ENCODE measurements at regions not wholly inside any gene's neighbourhood (a gene's known extent, or its start where the extent isn't known, plus 50 kb on each side); places are given as distances from the start of the nearest gene placed in this dataset.

DNA sequence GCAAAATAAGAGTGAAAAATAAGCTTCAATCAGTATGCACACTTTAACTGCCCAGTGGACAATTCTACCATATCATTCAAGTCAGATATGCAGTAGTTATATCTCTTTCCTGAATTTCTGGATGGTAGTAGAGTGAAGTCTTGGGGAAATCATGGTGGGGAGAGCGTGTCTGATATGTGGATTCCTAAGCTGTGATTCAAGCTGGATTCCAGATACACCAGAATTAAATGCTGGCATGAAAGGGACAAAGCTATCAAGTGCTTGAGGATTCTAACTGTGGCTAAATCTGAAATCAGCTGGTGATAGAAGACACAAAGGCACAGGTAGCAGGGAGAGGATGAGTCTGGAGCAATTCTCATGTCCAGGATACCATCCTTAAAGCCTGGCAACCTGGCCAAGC is 323.5 kb downstream of the DUSP10 start:
- DNase-seq: no peak
- H3K4me3 ChIP-seq: no peak overlapping the region
- no peaks in the 10 kb centered on the region for H3K36me3 ChIP-seq
- no peaks in the 10 kb centered on the region for H3K9me3 ChIP-seq
- no peaks in the 10 kb centered on the region for H3K4me1 ChIP-seq
- intact Hi-C loops (cut with DNase I; ENCODE audit: low total_unique reads): no loop called here
- H3K27me3 ChIP-seq (replicated peaks in 1 of 7): no peaks in the 10 kb centered on the region
- 74 to 100% (median 82%) methylated on average over 1 of the region's 1 CpG for WGBS, 5 donors
- no peak overlapping the region for H3K27ac ChIP-seq
- TF ChIP-seq POLR2AphosphoS5 (IDR thresholded peaks at IDR 0.05) (no peak), POLR2A (IDR thresholded peaks at IDR 0.05) (no peak)
- TF ChIP-seq, protein P1, sequence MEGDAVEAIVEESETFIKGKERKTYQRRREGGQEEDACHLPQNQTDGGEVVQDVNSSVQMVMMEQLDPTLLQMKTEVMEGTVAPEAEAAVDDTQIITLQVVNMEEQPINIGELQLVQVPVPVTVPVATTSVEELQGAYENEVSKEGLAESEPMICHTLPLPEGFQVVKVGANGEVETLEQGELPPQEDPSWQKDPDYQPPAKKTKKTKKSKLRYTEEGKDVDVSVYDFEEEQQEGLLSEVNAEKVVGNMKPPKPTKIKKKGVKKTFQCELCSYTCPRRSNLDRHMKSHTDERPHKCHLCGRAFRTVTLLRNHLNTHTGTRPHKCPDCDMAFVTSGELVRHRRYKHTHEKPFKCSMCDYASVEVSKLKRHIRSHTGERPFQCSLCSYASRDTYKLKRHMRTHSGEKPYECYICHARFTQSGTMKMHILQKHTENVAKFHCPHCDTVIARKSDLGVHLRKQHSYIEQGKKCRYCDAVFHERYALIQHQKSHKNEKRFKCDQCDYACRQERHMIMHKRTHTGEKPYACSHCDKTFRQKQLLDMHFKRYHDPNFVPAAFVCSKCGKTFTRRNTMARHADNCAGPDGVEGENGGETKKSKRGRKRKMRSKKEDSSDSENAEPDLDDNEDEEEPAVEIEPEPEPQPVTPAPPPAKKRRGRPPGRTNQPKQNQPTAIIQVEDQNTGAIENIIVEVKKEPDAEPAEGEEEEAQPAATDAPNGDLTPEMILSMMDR (IDR thresholded peaks at IDR 0.05 in 8 of 11, conservative IDR thresholded peaks at IDR 0.05 in 3 of 11): no peak

DNA sequence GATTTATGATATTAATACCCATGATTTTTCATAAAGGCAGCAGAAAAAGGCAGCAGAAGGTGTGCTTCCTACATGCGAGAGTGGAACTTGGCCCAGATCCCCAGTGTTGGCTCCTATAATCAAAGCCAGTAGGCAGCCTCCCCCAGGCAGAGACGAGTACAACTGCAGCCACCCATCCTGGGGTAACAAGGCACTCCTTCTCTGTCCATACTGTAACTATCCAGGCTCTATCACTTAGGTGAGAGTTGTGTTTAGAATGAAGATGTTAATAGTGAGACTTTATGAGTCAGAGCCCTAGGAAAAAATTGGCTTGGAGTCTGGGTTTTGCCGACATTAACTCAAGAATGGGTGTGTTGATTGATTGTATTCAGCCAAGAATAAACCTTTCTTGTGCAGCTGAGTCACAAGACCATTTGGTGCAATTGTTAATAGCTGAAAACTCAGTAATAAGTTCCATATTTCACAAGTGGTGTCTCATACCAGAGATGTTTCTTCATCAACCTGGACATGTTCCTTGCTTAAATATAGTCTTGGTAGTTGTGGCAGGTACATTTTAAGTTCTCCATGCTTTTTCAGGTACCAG is 322.3 kb downstream of the DUSP10 start:
- no peak for DNase-seq
- Histone ChIP-seq H3K27ac (no peak overlapping the region), H3K36me3 (no peaks in the 10 kb centered on the region), H3K4me1 (no peaks in the 10 kb centered on the region), H3K4me3 (no peak overlapping the region), H3K9me3 (no peaks in the 10 kb centered on the region), H3K27me3 (replicated peaks in 1 of 7) (no peaks in the 10 kb centered on the region)
- intact Hi-C loops (cut with DNase I; ENCODE audit: low total_unique reads): no loop called here
- TF ChIP-seq, protein P1 (IDR thresholded peaks at IDR 0.05 in 8 of 11, conservative IDR thresholded peaks at IDR 0.05 in 3 of 11): no peak
- 80 to 92% (median 87%) methylated on average over 3 of the region's 3 CpGs for WGBS, 5 donors

DNA sequence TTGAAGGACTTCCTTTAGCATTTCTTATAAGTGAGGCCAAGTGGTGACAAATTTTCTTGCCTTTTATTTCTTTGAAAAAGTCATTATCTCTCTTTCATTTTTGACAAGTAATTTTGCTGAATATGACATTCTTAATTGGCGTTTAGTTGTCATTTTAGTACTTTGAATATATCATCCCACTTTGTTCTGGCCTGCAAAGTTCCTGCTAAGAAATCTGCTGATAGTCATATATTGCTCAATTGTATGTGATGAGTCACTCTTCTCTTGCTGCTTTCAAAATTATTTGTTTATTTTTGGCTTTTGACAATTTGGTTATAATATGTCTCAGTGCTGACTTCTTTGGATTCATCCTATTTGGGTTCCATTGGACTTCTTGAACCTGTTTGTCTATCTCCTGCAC is 312.6 kb downstream of the DUSP10 start:
- Histone ChIP-seq H3K27me3 (replicated peaks in 1 of 7) (no peaks in the 10 kb centered on the region), H3K4me1 (no peaks in the 10 kb centered on the region), H3K9me3 (peaks cover 0 to 43% (median 27%) of the 10 kb centered on the region in 8 donors), H3K36me3 (no peaks in the 10 kb centered on the region), H3K27ac (no peak overlapping the region), H3K4me3 (no peak overlapping the region)
- WGBS, 5 donors: 44 to 63% (median 57%) methylated on average over 1 of the region's 1 CpG
- intact Hi-C loops (cut with DNase I; ENCODE audit: low total_unique reads): no loop called here
- TF ChIP-seq POLR2AphosphoS5 (IDR thresholded peaks at IDR 0.05) (no peak), POLR2A (IDR thresholded peaks at IDR 0.05) (no peak)
- TF ChIP-seq, protein P1 (IDR thresholded peaks at IDR 0.05 in 8 of 11, conservative IDR thresholded peaks at IDR 0.05 in 3 of 11): no peak
- no peak for DNase-seq

DNA sequence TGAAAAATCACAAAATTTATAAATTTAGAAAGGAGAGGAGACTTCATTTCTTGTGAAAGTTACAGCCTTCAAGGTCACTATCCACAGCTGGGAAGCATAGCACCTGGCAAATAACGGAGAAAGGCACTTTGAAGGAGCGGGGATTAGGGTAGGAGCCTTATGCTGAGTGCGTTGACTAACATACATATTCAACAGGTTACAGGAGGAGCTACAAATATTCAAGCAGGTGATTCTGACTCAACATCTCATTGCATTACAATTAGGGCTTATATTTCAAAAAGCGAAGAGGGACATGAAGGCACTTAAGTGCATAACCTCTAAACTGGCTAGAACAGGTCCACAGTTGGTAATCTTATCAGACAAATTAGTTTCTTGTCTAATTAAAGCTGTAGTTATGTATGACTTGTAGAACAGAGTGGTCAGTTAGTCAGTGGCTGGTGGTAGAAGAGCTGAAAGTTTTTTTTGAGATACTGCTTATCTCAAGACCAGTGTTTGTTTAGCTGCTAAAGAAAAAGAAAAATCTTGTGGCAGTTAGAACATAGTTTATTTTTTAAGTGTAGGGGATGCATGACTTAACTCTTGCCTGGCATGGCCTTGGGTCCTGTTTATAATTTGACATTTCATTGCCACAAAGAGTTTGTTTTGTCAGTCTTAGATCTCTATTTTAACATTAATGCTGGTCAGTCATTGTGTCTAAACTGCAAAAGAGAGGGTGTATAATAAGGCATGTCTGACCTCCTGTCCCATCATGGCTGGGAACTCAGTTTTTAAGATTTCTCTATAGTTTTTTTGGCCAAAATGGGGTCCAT is 311.5 kb downstream of the DUSP10 start:
- intact Hi-C loops (cut with DNase I; ENCODE audit: low total_unique reads): loop anchor here (5.0 to 10.0 kb wide), 2 partner anchors 558 to 616 kb away; no protein-coding TSS in a partner anchor
- TF ChIP-seq POLR2A (IDR thresholded peaks at IDR 0.05) (no peak), POLR2AphosphoS5 (IDR thresholded peaks at IDR 0.05) (no peak)
- TF ChIP-seq, protein P1 (IDR thresholded peaks at IDR 0.05 in 8 of 11, conservative IDR thresholded peaks at IDR 0.05 in 3 of 11): no peak
- 91 to 96% (median 94%) methylated on average over 4 of the region's 4 CpGs for WGBS, 5 donors
- peaks cover 0 to 37% (median 22%) of the 10 kb centered on the region in 8 donors for H3K9me3 ChIP-seq
- H3K36me3 ChIP-seq: no peaks in the 10 kb centered on the region
- no peak overlapping the region for H3K27ac ChIP-seq
- peaks cover 0 to 5% (median 5%) of the 10 kb centered on the region in 6 donors for H3K4me1 ChIP-seq
- no peak for DNase-seq
- H3K27me3 ChIP-seq (replicated peaks in 1 of 7): no peaks in the 10 kb centered on the region
- no peak overlapping the region for H3K4me3 ChIP-seq

All from spleen (tissue), 11 donors.